HG03064 (cell line): ENCODE measurements at regions not wholly inside any gene's neighbourhood (a gene's known extent, or its start where the extent isn't known, plus 50 kb on each side); places are given as distances from the start of the nearest gene placed in this dataset.

Source experiments
- ATAC-seq: cut with Tn5 transposase; IDR thresholded peaks from one replicate; pipeline ENCODE4 v1.9.1; 2021; ENCODE audit warnings: low read depth; ENCODE audit not compliant: unreplicated experiment

DNA sequence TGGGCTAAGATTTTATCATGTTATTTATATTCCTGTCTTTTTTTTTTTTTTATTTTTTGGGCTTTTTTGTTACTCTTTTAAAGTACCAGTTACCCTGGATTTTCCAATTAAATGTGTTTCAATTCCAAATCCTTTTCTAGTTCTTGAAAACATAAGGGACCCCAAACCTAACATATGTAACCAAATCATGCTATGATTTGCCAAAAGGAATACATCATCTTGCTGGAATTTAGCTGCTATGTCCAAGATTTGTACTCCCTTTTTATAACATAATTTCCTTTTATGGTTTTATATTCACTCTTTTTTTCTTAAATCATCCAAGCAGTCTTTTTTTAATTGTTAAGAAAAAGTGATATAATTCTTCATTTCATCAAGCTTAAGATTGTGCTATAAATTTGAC is 60.9 kb upstream of the DSEL start:
- ATAC-seq, result no peak

DNA sequence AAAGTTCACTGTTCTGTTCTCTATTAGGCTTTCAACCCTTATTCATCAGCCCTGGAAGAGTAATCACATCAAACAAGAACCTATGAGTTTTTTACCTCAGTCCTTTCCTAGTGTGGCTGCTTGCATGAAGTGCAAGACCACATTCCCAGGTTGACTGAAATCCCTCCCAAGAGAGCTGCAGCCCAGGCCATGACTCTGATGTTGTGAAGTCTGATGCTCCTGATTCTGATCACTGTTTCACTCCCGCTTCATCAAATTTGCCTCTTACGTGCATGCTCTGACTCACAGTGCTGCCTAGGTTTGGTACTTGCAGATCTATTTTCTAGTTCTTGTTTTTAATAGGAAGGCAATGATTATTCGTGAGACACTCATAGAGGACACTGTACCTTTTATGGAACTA is 58.2 kb upstream of the DSEL start:
- no peak for ATAC-seq

DNA sequence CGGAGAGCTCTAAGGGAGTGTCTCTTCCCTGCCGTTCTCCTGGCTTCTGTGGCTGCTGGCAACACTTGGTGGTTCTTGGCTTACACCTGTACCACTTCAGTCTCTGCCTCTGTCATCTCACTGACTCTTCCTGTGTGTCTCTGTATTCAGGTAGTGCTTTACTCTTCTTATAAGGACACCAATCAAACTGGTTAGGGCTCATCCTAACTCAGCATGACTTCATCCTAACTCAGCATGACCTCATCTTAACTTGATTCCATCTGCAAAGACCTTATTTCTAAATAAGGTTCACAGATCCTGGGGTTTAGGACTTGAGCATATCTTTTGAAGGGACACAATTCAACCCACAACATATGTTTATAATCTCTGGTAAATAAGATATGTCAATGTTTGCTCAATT is 51.6 kb upstream of the DSEL start:
- ATAC-seq, result no peak
